ENCODE measurements at regions not wholly inside any gene's neighbourhood (a gene's known extent, or its start where the extent isn't known, plus 50 kb on each side); places are given as distances from the start of the nearest gene placed in this dataset.

DNA sequence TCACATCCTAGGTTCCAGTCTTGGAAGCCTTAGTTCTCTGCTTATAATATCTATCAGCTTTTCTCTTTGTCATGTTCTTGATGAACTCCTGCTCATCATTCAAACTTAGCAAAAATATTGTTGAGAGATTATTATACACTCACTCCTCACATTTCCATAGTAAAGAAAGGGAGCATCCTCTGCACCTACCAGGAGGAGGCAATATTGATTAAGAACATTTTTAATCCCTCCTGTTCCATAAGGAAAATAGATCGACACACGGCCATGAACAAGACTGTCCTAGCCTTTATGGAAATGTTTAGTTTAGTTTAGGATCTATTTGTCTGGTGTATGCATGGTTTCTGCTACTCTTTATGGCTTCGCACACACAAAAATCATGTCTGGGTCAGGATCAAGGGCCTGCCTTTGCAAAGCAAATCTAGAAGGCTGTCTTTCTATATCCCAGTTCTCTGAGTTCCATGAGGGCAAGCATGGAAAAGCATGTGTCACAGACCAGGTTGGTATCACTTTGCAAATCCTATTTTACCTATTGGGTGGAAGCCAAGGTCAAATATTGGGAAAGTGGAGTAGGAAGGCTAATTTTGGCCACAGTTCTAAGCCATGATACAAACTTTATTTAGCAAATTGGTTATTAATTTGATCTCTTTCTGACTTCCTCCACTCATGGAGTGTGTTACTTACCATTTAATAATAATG, 164.4 kb downstream of the MDFIC start:
- H3K36me3 ChIP-seq (ENCODE audit: insufficient read depth, low read length, poor library complexity, severe bottlenecking) = no peaks in the 10 kb centered on the region
- DNase-seq (ENCODE audit: low spot score) = no peak
- no peaks in the 10 kb centered on the region for H3K4me1 ChIP-seq (ENCODE audit: insufficient read depth, low read length, poor library complexity, severe bottlenecking)
- TF ChIP-seq, protein P1, sequence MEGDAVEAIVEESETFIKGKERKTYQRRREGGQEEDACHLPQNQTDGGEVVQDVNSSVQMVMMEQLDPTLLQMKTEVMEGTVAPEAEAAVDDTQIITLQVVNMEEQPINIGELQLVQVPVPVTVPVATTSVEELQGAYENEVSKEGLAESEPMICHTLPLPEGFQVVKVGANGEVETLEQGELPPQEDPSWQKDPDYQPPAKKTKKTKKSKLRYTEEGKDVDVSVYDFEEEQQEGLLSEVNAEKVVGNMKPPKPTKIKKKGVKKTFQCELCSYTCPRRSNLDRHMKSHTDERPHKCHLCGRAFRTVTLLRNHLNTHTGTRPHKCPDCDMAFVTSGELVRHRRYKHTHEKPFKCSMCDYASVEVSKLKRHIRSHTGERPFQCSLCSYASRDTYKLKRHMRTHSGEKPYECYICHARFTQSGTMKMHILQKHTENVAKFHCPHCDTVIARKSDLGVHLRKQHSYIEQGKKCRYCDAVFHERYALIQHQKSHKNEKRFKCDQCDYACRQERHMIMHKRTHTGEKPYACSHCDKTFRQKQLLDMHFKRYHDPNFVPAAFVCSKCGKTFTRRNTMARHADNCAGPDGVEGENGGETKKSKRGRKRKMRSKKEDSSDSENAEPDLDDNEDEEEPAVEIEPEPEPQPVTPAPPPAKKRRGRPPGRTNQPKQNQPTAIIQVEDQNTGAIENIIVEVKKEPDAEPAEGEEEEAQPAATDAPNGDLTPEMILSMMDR (conservative IDR thresholded peaks at IDR 0.05; ENCODE audit: low read depth, low read length) = peak; percentile 36; the same call in 1 of the 2 replicates
- no peak for TF ChIP-seq EZH2 (IDR thresholded peaks at IDR 0.05; ENCODE audit: borderline replicate concordance, low read depth, low read length, poor library complexity, severe bottlenecking)
- ChIA-PET POLR2A (ENCODE audit: low non-redundant PET) (no interaction called here), CTCF (no interaction called here)
- H3K9me3 ChIP-seq (ENCODE audit: low read depth, low read length, poor library complexity, severe bottlenecking) = no peaks in the 10 kb centered on the region
- no TSS peak for BruUV-seq (replicated peaks)
- H3K27me3 ChIP-seq (replicated peaks; ENCODE audit: insufficient read depth, low read depth, low read length, poor library complexity) = no peaks in the 10 kb centered on the region
- no peak overlapping the region for H3K4me3 ChIP-seq (ENCODE audit: low read depth, low read length, poor library complexity, severe bottlenecking)
- intact Hi-C loops (cut with micrococcal nuclease; ENCODE audit: unreplicated experiment) = no loop called here
- H3K27ac ChIP-seq (ENCODE audit: low read depth, low read length, poor library complexity, severe bottlenecking) = no peak overlapping the region

DNA sequence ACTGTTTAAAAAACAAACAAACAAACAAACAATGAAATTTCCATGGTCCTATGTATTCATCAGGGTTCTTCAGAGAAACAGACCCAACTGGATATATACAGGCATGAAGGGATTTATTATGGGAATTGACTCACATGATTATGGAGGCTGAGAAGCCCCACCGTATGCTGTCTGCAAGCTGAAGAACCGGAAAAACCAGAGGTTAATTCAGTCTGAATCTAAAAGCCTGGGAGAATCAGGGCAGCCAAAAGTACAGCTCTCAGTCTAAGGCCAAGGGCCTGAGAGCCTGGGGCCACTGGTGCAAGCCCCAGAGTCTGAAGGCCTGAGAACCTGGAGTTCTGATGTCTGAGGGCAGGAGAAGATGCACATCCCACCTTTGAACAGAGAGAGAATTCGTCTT, 163.5 kb downstream of the MDFIC start:
- no peaks in the 10 kb centered on the region for H3K36me3 ChIP-seq (ENCODE audit: insufficient read depth, low read length, poor library complexity, severe bottlenecking)
- H3K27me3 ChIP-seq (replicated peaks; ENCODE audit: insufficient read depth, low read depth, low read length, poor library complexity) = no peaks in the 10 kb centered on the region
- intact Hi-C loops (cut with micrococcal nuclease; ENCODE audit: unreplicated experiment) = no loop called here
- no peaks in the 10 kb centered on the region for H3K4me1 ChIP-seq (ENCODE audit: insufficient read depth, low read length, poor library complexity, severe bottlenecking)
- H3K27ac ChIP-seq (ENCODE audit: low read depth, low read length, poor library complexity, severe bottlenecking) = no peak overlapping the region
- no TSS peak for BruUV-seq (replicated peaks)
- no peak for TF ChIP-seq EZH2 (IDR thresholded peaks at IDR 0.05; ENCODE audit: borderline replicate concordance, low read depth, low read length, poor library complexity, severe bottlenecking)
- TF ChIP-seq, protein P1 (conservative IDR thresholded peaks at IDR 0.05; ENCODE audit: low read depth, low read length) = no peak
- DNase-seq (ENCODE audit: low spot score) = no peak
- ChIA-PET CTCF (no interaction called here), POLR2A (ENCODE audit: low non-redundant PET) (no interaction called here)
- H3K9me3 ChIP-seq (ENCODE audit: low read depth, low read length, poor library complexity, severe bottlenecking) = no peaks in the 10 kb centered on the region
- H3K4me3 ChIP-seq (ENCODE audit: low read depth, low read length, poor library complexity, severe bottlenecking) = no peak overlapping the region

DNA sequence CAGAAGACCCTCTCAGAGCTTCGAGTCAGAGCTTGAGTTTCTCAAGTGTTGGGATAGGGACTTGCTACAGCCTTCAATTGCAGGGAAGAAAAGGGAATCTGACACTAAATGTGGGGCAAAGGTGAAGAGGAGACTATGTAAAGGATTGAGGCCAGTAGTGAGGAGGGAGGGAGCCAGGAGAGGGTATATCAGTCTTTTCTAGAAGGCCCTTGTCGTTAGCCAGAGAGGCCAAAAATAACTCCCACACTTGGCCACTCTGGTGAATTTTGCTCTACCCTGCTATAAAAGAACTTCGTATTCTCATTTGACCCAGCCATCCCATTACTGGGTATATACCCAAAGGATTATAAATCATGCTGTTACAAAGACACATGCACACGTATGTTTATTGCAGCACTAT, 162.0 kb downstream of the MDFIC start:
- intact Hi-C loops (cut with micrococcal nuclease; ENCODE audit: unreplicated experiment) = no loop called here
- POLR2A ChIA-PET (ENCODE audit: low non-redundant PET) = no interaction called here

More for the DNA sequence above, 162.0 kb downstream of the MDFIC start:
- H3K36me3 ChIP-seq (ENCODE audit: insufficient read depth, low read length, poor library complexity, severe bottlenecking) = no peaks in the 10 kb centered on the region
- no peak overlapping the region for H3K4me3 ChIP-seq (ENCODE audit: low read depth, low read length, poor library complexity, severe bottlenecking)
- H3K27ac ChIP-seq (ENCODE audit: low read depth, low read length, poor library complexity, severe bottlenecking) = no peak overlapping the region
- no peak for DNase-seq (ENCODE audit: low spot score)
- no TSS peak for BruUV-seq (replicated peaks)
- CTCF ChIA-PET = no interaction called here
- H3K9me3 ChIP-seq (ENCODE audit: low read depth, low read length, poor library complexity, severe bottlenecking) = no peaks in the 10 kb centered on the region
- H3K4me1 ChIP-seq (ENCODE audit: insufficient read depth, low read length, poor library complexity, severe bottlenecking) = no peaks in the 10 kb centered on the region
- TF ChIP-seq, protein P1 (conservative IDR thresholded peaks at IDR 0.05; ENCODE audit: low read depth, low read length) = no peak
- TF ChIP-seq EZH2 (IDR thresholded peaks at IDR 0.05; ENCODE audit: borderline replicate concordance, low read depth, low read length, poor library complexity, severe bottlenecking) = no peak
- H3K27me3 ChIP-seq (replicated peaks; ENCODE audit: insufficient read depth, low read depth, low read length, poor library complexity) = no peaks in the 10 kb centered on the region

Data from A673 (cell line).